IMR-90 (cell line): ENCODE measurements at regions not wholly inside any gene's neighbourhood (a gene's known extent, or its start where the extent isn't known, plus 50 kb on each side); places are given as distances from the start of the nearest gene placed in this dataset.

ENCODE experiments used
- ATAC-seq: fragments of 200-7000 bp; cut with Tn5 transposase; 2 replicates; pipeline ENCODE4 v1.9.1; 2020; ENCODE audit warnings: low read depth, mild to moderate bottlenecking, moderate library complexity
- BruUV-seq: library from RNA; stranded (reverse); fragments of 400-500 nt; replicated peaks from 2 replicates; lab custom pipeline; 2021; lab: Mats Ljungman, UMichigan
- CTCF ChIA-PET: fragments of 300-600 bp; formaldehyde crosslinking; extraction: SDS; loops from one replicate; lab custom pipeline; 2021; ENCODE audit warnings: antibody characterized with exemption; lab: Yijun Ruan, JAX
- POLR2A ChIA-PET: fragments of 300-600 bp; sonication (Branson Sonifier 250); formaldehyde crosslinking; loops from one replicate; lab custom pipeline; 2022; ENCODE audit warnings: antibody characterized with exemption; ENCODE audit not compliant: unreplicated experiment; lab: Charles Lee
- DNase-seq: peaks from one replicate; pipeline ENCODE4 v3.0.0; 2013
- H2AFZ ChIP-seq: replicated peaks from 2 replicates; pipeline ENCODE3; 2013; ENCODE audit warnings: low read length, mild to moderate bottlenecking; ENCODE audit not compliant: poor library complexity
- H2AK5ac ChIP-seq: 2 replicates; pipeline ENCODE4 v1.6.1; 2013; ENCODE audit warnings: low read depth, low read length, inconsistent platforms
- H2AK9ac ChIP-seq: replicated peaks from 2 replicates; pipeline ENCODE3; 2013; ENCODE audit warnings: mild to moderate bottlenecking, low read depth, low read length, moderate library complexity; ENCODE audit not compliant: poor library complexity
- H2BK120ac ChIP-seq: 2 replicates; pipeline ENCODE4 v1.6.1; 2013; ENCODE audit warnings: low read depth, low read length, inconsistent platforms
- H2BK15ac ChIP-seq: 3 replicates; pipeline ENCODE4 v1.6.1; 2013; ENCODE audit warnings: low read depth, low read length, inconsistent platforms
- H2BK20ac ChIP-seq: 2 replicates; pipeline ENCODE4 v1.6.1; 2013; ENCODE audit warnings: low read depth, mild to moderate bottlenecking, inconsistent platforms, low read length, moderate library complexity
- H2BK5ac ChIP-seq: 2 replicates; pipeline ENCODE4 v1.6.1; 2013; ENCODE audit warnings: mild to moderate bottlenecking, low read depth, low read length, inconsistent platforms; ENCODE audit not compliant: poor library complexity, severe bottlenecking
- H3K14ac ChIP-seq: replicated peaks from 2 replicates; pipeline ENCODE4 v1.6.1; 2013; ENCODE audit warnings: low read depth, low read length, inconsistent platforms
- H3K18ac ChIP-seq: 2 replicates; pipeline ENCODE4 v1.6.1; 2013; ENCODE audit warnings: low read depth, low read length, control low read depth
- H3K23ac ChIP-seq: 2 replicates; pipeline ENCODE4 v1.6.1; 2013; ENCODE audit warnings: low read depth, low read length, inconsistent platforms
- H3K27ac ChIP-seq: 2 replicates; pipeline ENCODE4 v1.5.1; 2013; ENCODE audit warnings: mild to moderate bottlenecking, control low read depth, low read length; ENCODE audit not compliant: insufficient read depth
- H3K27me3 ChIP-seq: 2 replicates; pipeline ENCODE4 v1.6.1; 2013; ENCODE audit warnings: low read length; ENCODE audit not compliant: control insufficient read depth, insufficient read depth
- H3K36me3 ChIP-seq: 2 replicates; pipeline ENCODE4 v1.6.1; 2013; ENCODE audit warnings: low read length, mixed read lengths; ENCODE audit not compliant: control insufficient read depth, insufficient read depth
- H3K4ac ChIP-seq: 2 replicates; pipeline ENCODE4 v1.6.1; 2013; ENCODE audit warnings: low read depth, low read length, inconsistent platforms
- H3K4me1 ChIP-seq: 2 replicates; pipeline ENCODE4 v1.6.1; 2013; ENCODE audit warnings: low read length, mixed read lengths; ENCODE audit not compliant: control insufficient read depth, insufficient read depth
- H3K4me2 ChIP-seq: 2 replicates; pipeline ENCODE4 v1.6.1; 2013; ENCODE audit warnings: low read depth, mild to moderate bottlenecking, control low read depth, low read length, moderate library complexity
- H3K4me3 ChIP-seq: 2 replicates; pipeline ENCODE4 v1.5.1; 2013; ENCODE audit warnings: low read depth, mild to moderate bottlenecking, control low read depth, low read length, moderate library complexity; ENCODE audit not compliant: insufficient read depth
- H3K56ac ChIP-seq: 2 replicates; pipeline ENCODE4 v1.6.1; 2013; ENCODE audit warnings: low read length, inconsistent platforms; ENCODE audit not compliant: insufficient read depth; ENCODE audit errors: extremely low read depth
- H3K79me1 ChIP-seq, 2 experiments: 2 replicates each; pipeline ENCODE4 v1.6.1; 2013; ENCODE audit warnings: low read length in 2 of 2, inconsistent platforms in 1 of 2, low read depth in 1 of 2
- H3K9ac ChIP-seq: 2 replicates; pipeline ENCODE4 v1.6.1; 2013; ENCODE audit warnings: low read depth, low read length, control low read depth
- H3K9me1 ChIP-seq: 2 replicates; pipeline ENCODE4 v1.6.1; 2013; ENCODE audit warnings: low read length, inconsistent platforms; ENCODE audit not compliant: insufficient read depth
- H3K9me3 ChIP-seq: 2 replicates; pipeline ENCODE4 v1.6.1; 2013; ENCODE audit warnings: low read length; ENCODE audit not compliant: control insufficient read depth, insufficient read depth
- H4K20me1 ChIP-seq: 2 replicates; pipeline ENCODE4 v1.6.1; 2013; ENCODE audit warnings: low read length, inconsistent platforms; ENCODE audit not compliant: insufficient read depth
- H4K5ac ChIP-seq: 2 replicates; pipeline ENCODE4 v1.6.1; 2013; ENCODE audit warnings: mild to moderate bottlenecking, low read depth, low read length, control low read depth
- H4K8ac ChIP-seq, 2 experiments: 2 replicates each; pipeline ENCODE4 v1.6.1; 2013; ENCODE audit warnings: low read depth in 2 of 2, low read length in 2 of 2, control low read depth in 1 of 2, inconsistent platforms in 1 of 2
- H4K91ac ChIP-seq: 2 replicates; pipeline ENCODE4 v1.6.1; 2013; ENCODE audit warnings: low read depth, low read length, inconsistent platforms; ENCODE audit not compliant: insufficient read depth
- BHLHE40 ChIP-seq: fragments of 150-350 bp; IDR thresholded peaks from 2 replicates; pipeline ENCODE4 v1.6.1; 2016; ENCODE audit warnings: mild to moderate bottlenecking, low read depth, low read length
- CEBPB ChIP-seq: IDR thresholded peaks from 2 replicates; pipeline ENCODE4 v1.6.1; 2012; ENCODE audit warnings: low read depth, low read length, improper control_type of control experiment
- CHD1 ChIP-seq: IDR thresholded peaks from 2 replicates; pipeline ENCODE4 v1.6.1; 2012; ENCODE audit warnings: low read depth, low read length, improper control_type of control experiment
- FOS ChIP-seq: fragments of 150-350 bp; IDR thresholded peaks from 2 replicates; pipeline ENCODE4 v1.6.1; 2016; ENCODE audit warnings: low read depth, low read length
- MAFK ChIP-seq: IDR thresholded peaks from 2 replicates; pipeline ENCODE4 v1.6.1; 2012; ENCODE audit warnings: low read depth, low read length, improper control_type of control experiment
- MAZ ChIP-seq: IDR thresholded peaks from 2 replicates; pipeline ENCODE4 v1.6.1; 2012; ENCODE audit warnings: low read depth, mild to moderate bottlenecking, low read length, improper control_type of control experiment, moderate library complexity, borderline replicate concordance
- MXI1 ChIP-seq: IDR thresholded peaks from 2 replicates; pipeline ENCODE4 v1.6.1; 2012; ENCODE audit warnings: low read depth, mild to moderate bottlenecking, low read length, moderate library complexity, borderline replicate concordance
- POLR2A ChIP-seq: IDR thresholded peaks from 2 replicates; pipeline ENCODE4 v1.6.1; 2012; ENCODE audit warnings: mild to moderate bottlenecking, low read depth, low read length
- RAD21 ChIP-seq: IDR thresholded peaks from 2 replicates; pipeline ENCODE4 v1.6.1; 2012; ENCODE audit warnings: low read length, improper control_type of control experiment
- RCOR1 ChIP-seq: IDR thresholded peaks from 2 replicates; pipeline ENCODE4 v1.6.1; 2012; ENCODE audit warnings: mild to moderate bottlenecking, low read length, improper control_type of control experiment; ENCODE audit not compliant: insufficient replicate concordance
- RFX5 ChIP-seq: IDR thresholded peaks from 2 replicates; pipeline ENCODE4 v1.8.0; 2012; ENCODE audit warnings: low read depth, mild to moderate bottlenecking, low read length, moderate library complexity
- SMC3 ChIP-seq: fragments of 150-350 bp; IDR thresholded peaks from 2 replicates; pipeline ENCODE4 v1.6.1; 2016; ENCODE audit warnings: low read depth, mild to moderate bottlenecking, antibody characterized with exemption, low read length, moderate library complexity
- WGBS, 2 experiments: methylation state at CpG; one replicate each; pipeline versions ENCODE4 v1.1.5 to v1.1.7; 2013; ENCODE audit warnings: missing lambda C conversion rate in 2 of 2; ENCODE audit not compliant: insufficient read length in 1 of 2; ENCODE audit errors: extremely low coverage in 2 of 2; 5-methylcytosine and 5-hydroxymethylcytosine counted together
- dilution Hi-C: fragments of 300-500 bp; cut with HindIII; formaldehyde crosslinking; loops from one replicate; pipeline ENCODE4 v1.14.3; 2018; ENCODE audit warnings: low sequenced_read_pairs; ENCODE audit not compliant: unreplicated experiment
- in situ Hi-C: fragments of 300-500 bp; cut with MboI; formaldehyde crosslinking; loops from 3 replicates; pipeline ENCODE4 v1.14.3; 2019; ENCODE audit warnings: low sequenced_read_pairs, inconsistent platforms, mixed read lengths
- intact Hi-C: fragments of 100-400 bp; cut with micrococcal nuclease; formaldehyde crosslinking; loops from 2 replicates; pipeline ENCODE4 v1.10.0; 2022
- TF ChIP-seq, protein P1 (sequence below): fragments of 150-350 bp; IDR thresholded peaks from 2 replicates; pipeline ENCODE4 v1.6.1; 2016; ENCODE audit warnings: low read depth, mild to moderate bottlenecking, low read length, moderate library complexity, borderline replicate concordance
- TF ChIP-seq, protein P2 (sequence below): fragments of 150-350 bp; IDR thresholded peaks from 2 replicates; pipeline ENCODE4 v1.6.1; 2017; ENCODE audit warnings: mild to moderate bottlenecking, antibody characterized with exemption, low read length, low read depth
- TF ChIP-seq, protein P3 (sequence below): conservative IDR thresholded peaks from 2 replicates; pipeline ENCODE4 v1.5.1; 2012; ENCODE audit warnings: mild to moderate bottlenecking, low read depth, low read length, improper control_type of control experiment

DNA sequence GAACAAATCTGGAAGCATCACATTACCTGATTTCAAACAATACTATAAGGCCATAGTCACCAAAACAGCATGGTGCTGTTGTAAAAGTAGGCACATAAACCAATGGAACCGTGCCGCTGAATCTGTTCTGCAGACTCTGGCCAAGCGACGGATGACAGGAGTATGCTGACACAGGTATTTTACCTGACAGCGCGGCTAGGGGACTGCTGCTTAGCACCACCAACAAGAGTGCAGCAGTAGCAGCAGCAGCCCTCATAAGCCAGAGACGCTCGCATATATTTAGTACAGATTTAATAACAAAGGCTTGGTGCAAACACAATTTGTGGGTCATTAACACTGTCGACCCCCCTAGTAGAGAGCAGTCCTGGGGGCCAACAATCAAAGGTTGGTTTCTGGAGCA, 677.6 kb upstream of the LMO3 start:
- Histone ChIP-seq H3K36me3 (no peaks in the 10 kb centered on the region), H3K4me3 (no peak overlapping the region), H2BK120ac (no peak overlapping the region), H4K8ac (no peak overlapping the region), H3K4me2 (no peak overlapping the region), H3K27ac (no peak overlapping the region), H2BK20ac (no peak overlapping the region), H3K9me3 (0 out of 2 replicates have a peak, but pooled peaks cover 3% of the 10 kb centered on the region), H2AK9ac (no peak overlapping the region), H2BK15ac (no peak overlapping the region), H2AFZ (no peak overlapping the region), H4K20me1 (no peaks in the 10 kb centered on the region), H3K56ac (no peak overlapping the region), H2AK5ac (no peak overlapping the region), H3K9ac (no peak overlapping the region), H3K14ac (no peak overlapping the region), H3K4me1 (no peaks in the 10 kb centered on the region), H3K23ac (no peak overlapping the region), H3K79me1 (no peaks in the 10 kb centered on the region), H4K5ac (no peak overlapping the region), H3K9me1 (no peaks in the 10 kb centered on the region), H3K27me3 (no peaks in the 10 kb centered on the region), H3K18ac (no peak overlapping the region), H4K91ac (no peak overlapping the region), H2BK5ac (no peak overlapping the region), H3K4ac (no peak overlapping the region)
- no CpG with 5 or more reads among the region's 9 CpGs for WGBS, 2 experiments
- no peak for DNase-seq
- no TSS peak for BruUV-seq
- intact Hi-C loops (no loop called here), in situ Hi-C loops (no loop called here), dilution Hi-C loops (no loop called here)
- no peak for ATAC-seq
- TF ChIP-seq RCOR1, result no peak
- TF ChIP-seq RAD21, result no peak
- TF ChIP-seq CHD1, result no peak
- TF ChIP-seq POLR2A, result no peak
- no peak for TF ChIP-seq CEBPB
- TF ChIP-seq SMC3, result no peak
- no peak for TF ChIP-seq MAZ
- TF ChIP-seq RFX5, result no peak
- TF ChIP-seq MAFK, result no peak
- TF ChIP-seq, protein P1, sequence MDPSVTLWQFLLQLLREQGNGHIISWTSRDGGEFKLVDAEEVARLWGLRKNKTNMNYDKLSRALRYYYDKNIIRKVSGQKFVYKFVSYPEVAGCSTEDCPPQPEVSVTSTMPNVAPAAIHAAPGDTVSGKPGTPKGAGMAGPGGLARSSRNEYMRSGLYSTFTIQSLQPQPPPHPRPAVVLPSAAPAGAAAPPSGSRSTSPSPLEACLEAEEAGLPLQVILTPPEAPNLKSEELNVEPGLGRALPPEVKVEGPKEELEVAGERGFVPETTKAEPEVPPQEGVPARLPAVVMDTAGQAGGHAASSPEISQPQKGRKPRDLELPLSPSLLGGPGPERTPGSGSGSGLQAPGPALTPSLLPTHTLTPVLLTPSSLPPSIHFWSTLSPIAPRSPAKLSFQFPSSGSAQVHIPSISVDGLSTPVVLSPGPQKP, result no peak
- TF ChIP-seq, protein P2, sequence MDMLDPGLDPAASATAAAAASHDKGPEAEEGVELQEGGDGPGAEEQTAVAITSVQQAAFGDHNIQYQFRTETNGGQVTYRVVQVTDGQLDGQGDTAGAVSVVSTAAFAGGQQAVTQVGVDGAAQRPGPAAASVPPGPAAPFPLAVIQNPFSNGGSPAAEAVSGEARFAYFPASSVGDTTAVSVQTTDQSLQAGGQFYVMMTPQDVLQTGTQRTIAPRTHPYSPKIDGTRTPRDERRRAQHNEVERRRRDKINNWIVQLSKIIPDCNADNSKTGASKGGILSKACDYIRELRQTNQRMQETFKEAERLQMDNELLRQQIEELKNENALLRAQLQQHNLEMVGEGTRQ, result no peak
- TF ChIP-seq MXI1, result no peak
- TF ChIP-seq, protein P3, sequence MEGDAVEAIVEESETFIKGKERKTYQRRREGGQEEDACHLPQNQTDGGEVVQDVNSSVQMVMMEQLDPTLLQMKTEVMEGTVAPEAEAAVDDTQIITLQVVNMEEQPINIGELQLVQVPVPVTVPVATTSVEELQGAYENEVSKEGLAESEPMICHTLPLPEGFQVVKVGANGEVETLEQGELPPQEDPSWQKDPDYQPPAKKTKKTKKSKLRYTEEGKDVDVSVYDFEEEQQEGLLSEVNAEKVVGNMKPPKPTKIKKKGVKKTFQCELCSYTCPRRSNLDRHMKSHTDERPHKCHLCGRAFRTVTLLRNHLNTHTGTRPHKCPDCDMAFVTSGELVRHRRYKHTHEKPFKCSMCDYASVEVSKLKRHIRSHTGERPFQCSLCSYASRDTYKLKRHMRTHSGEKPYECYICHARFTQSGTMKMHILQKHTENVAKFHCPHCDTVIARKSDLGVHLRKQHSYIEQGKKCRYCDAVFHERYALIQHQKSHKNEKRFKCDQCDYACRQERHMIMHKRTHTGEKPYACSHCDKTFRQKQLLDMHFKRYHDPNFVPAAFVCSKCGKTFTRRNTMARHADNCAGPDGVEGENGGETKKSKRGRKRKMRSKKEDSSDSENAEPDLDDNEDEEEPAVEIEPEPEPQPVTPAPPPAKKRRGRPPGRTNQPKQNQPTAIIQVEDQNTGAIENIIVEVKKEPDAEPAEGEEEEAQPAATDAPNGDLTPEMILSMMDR, result no peak
- no peak for TF ChIP-seq BHLHE40
- TF ChIP-seq FOS, result no peak
- CTCF ChIA-PET, result no interaction called here
- POLR2A ChIA-PET, result no interaction called here
